ENCODE measurements at regions not wholly inside any gene's neighbourhood (a gene's known extent, or its start where the extent isn't known, plus 50 kb on each side); places are given as distances from the start of the nearest gene placed in this dataset.

DNA sequence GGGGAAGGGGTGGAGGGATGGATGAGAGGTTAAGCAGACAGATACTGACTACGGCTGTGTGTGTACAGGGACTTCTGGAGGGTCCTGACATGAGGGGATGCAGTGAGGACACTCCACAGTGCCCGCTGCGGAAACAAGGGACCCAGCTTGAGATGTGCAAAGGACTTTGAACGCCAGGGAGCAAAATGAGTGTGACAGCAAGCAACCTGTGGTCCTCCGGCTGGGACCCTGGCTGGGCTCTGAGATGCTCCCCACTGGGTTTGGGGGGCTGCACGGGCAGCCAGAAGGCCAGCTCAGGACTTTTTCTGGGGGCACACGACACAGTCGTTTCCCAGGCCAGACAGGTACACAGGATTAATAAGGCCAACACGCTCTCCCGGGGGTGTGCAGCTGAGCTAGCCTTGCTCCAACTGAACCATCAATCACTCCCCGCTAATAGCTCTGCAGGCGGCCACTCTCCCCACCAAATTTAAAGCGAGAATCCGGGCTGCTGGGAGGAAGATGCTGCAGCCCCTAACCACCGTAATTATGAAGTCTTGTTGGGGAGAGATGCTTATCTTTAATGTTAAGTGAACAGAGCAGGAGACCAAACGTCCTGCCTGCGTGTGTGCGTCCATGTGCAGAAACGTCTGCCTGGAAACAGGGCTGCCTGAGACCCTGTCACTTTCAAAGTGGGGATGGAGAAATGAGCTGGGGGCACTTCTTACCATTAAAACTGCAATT lies 51.6 kb upstream of the DLK1 start:
- DNase-seq, result no peak

DNA sequence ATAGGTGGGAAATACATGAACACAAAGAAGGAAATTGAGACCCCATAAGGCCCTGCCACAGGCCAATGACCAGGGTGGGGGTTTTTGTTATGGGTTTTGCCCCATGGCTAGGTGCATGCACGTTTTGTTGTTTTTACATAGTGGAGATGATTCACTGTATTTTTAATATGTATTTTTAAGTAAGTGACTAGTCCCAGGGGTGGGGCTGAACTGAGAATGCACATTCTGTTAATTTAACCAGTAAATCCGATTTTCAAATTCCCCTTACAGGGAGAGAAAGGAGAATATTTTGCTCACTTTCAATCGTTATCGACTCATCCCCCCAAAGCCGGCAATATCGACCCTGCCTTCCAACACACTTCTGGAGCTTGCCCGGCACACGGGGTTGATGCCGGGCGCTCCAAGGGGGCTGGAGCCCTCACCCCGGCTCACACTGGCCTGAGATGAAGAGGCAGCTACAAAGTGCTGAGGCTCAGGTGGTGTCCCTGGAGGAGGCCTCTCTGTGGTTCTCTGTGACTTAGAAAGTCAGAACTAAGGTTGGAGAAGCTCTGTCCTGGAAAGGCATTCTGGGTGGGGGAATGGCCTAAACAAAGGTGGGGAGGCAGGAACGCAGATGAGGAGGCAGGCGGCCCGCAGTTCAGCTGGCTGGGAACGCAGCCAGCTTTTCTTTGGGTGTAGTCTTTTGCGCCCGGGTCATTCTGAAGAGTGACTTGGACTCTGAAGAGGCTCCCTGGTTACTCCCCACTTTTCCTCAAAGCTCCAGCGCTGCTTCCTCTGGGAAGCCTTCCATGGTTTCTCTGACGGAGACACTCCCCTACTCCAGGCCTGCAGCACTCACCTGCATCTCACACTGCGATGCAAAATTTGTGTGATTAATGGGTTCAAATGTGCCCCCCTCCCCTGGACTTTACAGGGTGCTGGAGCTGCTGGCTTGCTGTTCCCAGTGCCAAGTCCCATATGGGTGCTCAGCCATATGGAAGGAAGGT lies 50.7 kb upstream of the DLK1 start:
- no peak for DNase-seq

Data from bone marrow (tissue), 2 donors.